Left ventricle myocardium inferior (tissue), 1 donor: ENCODE measurements at regions not wholly inside any gene's neighbourhood (a gene's known extent, or its start where the extent isn't known, plus 50 kb on each side); places are given as distances from the start of the nearest gene placed in this dataset.

ENCODE experiments used
- DNase-seq: peaks from one replicate; pipeline ENCODE4 v3.0.0-alpha.2; 2020
- H3K27ac ChIP-seq: fragments of 200-600 bp; replicated peaks from 2 replicates; pipeline ENCODE4 v1.8.0; 2021
- H3K27me3 ChIP-seq: fragments of 200-600 bp; 2 replicates; pipeline ENCODE4 v1.8.0; 2021; ENCODE audit warnings: low read depth
- H3K36me3 ChIP-seq: fragments of 200-600 bp; 2 replicates; pipeline ENCODE4 v1.8.0; 2021
- H3K4me1 ChIP-seq: fragments of 200-600 bp; 2 replicates; pipeline ENCODE4 v1.8.0; 2021
- H3K4me3 ChIP-seq: fragments of 200-600 bp; 2 replicates; pipeline ENCODE4 v1.8.0; 2021; ENCODE audit warnings: mild to moderate bottlenecking, moderate library complexity
- H3K9me3 ChIP-seq: fragments of 200-600 bp; replicated peaks from 2 replicates; pipeline ENCODE4 v1.8.0; 2021
- intact Hi-C: fragments of 100-400 bp; cut with micrococcal nuclease; formaldehyde crosslinking; loops from one replicate; pipeline ENCODE4 v1.11.0; 2022
- TF ChIP-seq, protein P1 (sequence below): fragments of 200-600 bp; IDR thresholded peaks from 2 replicates; pipeline ENCODE4 v1.8.0; 2021; ENCODE audit warnings: antibody characterized with exemption, mild to moderate bottlenecking, borderline replicate concordance
- donor health status: DM: no; HTN: yes; CAD: no; lungs with severe emphysema.

DNA sequence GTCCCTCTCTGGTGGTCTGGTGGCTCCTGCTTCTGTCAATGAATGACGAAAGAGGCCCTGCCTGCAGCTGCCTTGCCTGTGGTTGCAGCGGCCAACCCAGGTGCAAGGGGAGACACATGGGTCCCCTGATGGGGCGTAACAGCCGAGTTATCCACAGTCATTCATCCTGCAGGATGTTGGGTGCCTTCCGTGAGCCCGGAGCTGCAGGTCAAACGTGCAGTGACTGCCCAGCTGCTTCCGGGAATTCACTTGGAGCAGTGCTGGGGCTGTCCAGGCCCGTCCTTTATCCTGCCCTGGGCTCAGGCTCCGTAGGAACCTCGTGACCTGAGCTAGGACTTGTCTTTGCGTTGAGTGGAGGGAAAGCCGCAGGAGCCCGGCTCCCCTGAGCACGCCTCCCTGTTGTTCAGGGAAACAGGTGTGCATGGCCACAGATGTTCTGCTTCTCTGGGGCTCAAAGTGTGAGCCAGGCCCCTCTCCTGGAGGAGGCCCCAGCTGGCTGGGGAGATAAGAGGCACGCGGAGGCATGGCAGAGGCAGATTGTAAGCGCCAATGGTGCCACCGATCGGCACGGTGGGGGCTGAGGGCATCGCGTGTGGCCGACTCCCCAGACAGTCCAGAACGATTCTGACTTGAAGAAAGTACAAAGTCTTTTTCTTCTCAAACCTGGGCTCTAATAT, 635.4 kb downstream of the BRD1 start:
- intact Hi-C loops: no loop called here
- TF ChIP-seq, protein P1, sequence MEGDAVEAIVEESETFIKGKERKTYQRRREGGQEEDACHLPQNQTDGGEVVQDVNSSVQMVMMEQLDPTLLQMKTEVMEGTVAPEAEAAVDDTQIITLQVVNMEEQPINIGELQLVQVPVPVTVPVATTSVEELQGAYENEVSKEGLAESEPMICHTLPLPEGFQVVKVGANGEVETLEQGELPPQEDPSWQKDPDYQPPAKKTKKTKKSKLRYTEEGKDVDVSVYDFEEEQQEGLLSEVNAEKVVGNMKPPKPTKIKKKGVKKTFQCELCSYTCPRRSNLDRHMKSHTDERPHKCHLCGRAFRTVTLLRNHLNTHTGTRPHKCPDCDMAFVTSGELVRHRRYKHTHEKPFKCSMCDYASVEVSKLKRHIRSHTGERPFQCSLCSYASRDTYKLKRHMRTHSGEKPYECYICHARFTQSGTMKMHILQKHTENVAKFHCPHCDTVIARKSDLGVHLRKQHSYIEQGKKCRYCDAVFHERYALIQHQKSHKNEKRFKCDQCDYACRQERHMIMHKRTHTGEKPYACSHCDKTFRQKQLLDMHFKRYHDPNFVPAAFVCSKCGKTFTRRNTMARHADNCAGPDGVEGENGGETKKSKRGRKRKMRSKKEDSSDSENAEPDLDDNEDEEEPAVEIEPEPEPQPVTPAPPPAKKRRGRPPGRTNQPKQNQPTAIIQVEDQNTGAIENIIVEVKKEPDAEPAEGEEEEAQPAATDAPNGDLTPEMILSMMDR: no peak
- no peak overlapping the region for H3K4me3 ChIP-seq
- H3K4me1 ChIP-seq: peaks cover 15% of the 10 kb centered on the region
- H3K27ac ChIP-seq: no peak overlapping the region
- no peaks in the 10 kb centered on the region for H3K36me3 ChIP-seq
- DNase-seq: no peak
- peaks cover 31% of the 10 kb centered on the region for H3K27me3 ChIP-seq
- no peaks in the 10 kb centered on the region for H3K9me3 ChIP-seq

DNA sequence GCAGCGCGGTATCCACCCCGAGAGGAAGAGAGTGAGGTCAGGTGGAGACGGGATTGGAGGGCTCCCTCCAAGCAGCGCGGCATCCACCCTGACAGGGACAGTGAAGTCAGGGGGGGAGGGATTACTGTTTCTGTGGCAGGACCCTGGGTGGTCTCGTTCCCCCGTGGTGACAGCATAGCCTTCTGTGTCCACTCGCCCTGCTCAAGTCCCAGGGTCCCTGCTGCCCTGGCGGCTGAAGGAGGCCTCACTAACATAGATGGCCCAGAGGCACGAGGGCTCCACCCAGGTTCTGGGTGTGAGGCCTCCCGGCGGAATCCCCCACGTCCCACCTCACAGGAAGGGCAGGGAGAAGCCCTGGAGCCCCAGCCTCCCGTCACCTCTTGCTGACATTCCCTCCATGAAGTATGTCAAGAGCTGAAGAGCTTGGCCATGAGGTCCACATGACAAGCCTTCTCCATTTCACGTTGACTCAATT, 636.1 kb downstream of the BRD1 start:
- no peaks in the 10 kb centered on the region for H3K9me3 ChIP-seq
- no peak overlapping the region for H3K4me3 ChIP-seq
- peaks cover 28% of the 10 kb centered on the region for H3K27me3 ChIP-seq
- no peaks in the 10 kb centered on the region for H3K36me3 ChIP-seq
- H3K4me1 ChIP-seq: peaks cover 15% of the 10 kb centered on the region
- intact Hi-C loops: no loop called here
- TF ChIP-seq, protein P1: no peak
- no peak for DNase-seq
- no peak overlapping the region for H3K27ac ChIP-seq

DNA sequence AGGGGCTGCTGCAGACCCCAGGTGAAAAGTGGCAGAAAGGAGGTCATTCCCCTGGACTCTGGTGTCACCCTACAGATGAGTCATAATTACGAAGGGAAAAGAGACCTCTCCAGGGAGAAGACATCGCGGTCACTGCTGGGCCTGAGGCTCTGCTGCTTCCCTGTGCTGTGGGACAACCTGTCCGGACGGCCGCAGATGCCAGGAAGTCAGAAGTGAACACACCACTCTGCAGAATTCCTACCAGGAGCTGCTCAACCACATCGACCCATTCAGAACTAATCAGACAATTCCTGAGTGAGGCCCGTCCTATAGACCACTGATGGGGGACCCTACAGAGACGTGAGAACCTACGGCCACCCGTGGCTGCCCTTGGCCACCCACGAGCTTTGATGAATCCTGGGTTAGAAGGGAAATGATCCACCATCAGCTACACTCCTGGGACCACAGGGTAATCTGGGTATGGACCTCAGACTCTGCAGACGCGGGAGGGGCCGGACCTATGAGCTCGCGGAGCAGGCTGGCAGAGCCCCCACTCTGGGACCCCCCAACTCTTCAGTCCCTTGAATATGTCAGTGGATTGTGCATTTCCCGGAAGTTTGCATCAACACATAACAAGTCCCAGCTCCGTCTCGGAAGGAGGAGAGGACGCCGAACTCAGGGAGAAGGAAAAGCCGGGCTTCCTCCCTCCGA, 636.7 kb downstream of the BRD1 start:
- TF ChIP-seq, protein P1: no peak
- no peak overlapping the region for H3K4me3 ChIP-seq
- H3K9me3 ChIP-seq: no peaks in the 10 kb centered on the region
- intact Hi-C loops: no loop called here
- DNase-seq: no peak
- peaks cover 15% of the 10 kb centered on the region for H3K4me1 ChIP-seq
- H3K27me3 ChIP-seq: peaks cover 27% of the 10 kb centered on the region
- H3K36me3 ChIP-seq: no peaks in the 10 kb centered on the region
- H3K27ac ChIP-seq: no peak overlapping the region

DNA sequence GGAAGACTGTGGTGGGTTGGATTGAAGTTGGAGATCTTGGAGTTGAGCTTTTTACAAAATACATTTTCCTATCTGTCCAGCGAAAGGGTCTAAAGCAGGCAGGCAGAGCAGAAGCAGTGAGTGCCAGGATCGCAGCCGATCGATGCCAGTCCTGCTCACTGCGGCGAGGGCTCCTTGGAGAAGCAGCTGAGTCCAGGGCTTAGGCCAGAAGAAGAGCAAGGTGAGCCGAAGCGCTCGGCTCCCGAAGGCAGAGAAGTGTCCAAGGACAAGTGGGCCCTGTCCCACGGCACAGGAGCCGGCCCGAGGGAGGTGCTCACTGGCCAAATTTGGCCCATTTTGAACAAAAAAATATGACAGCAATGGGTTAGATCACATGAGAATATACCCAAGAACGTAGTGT, 637.8 kb downstream of the BRD1 start:
- TF ChIP-seq, protein P1: no peak
- Histone ChIP-seq H3K9me3 (no peaks in the 10 kb centered on the region), H3K27ac (no peak overlapping the region), H3K4me3 (no peak overlapping the region), H3K27me3 (peaks cover 37% of the 10 kb centered on the region), H3K4me1 (peaks cover 15% of the 10 kb centered on the region), H3K36me3 (no peaks in the 10 kb centered on the region)
- no peak for DNase-seq
- intact Hi-C loops: no loop called here

DNA sequence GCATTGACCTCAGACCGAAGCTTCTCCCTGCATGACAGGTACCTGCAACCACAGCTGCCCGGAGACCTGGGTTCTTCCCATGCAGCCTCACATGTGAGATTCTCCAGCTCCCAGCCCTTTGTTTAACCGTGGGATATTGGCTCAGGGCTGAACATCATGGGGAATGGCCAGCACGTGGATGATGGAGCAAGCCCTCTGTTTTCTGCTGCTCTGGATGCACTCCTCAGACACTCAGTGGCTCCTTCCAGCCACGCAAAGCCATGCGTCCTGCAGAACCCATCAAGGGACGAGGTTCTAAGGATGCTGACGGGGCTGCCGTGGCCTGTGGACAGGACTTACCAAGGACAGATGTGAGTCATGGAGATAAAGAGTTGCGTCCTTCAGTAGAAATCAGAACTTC, 639.1 kb downstream of the BRD1 start:
- H3K27me3 ChIP-seq: peaks cover 31% of the 10 kb centered on the region

More for the DNA sequence above, 639.1 kb downstream of the BRD1 start:
- H3K36me3 ChIP-seq: no peaks in the 10 kb centered on the region
- peaks cover 15% of the 10 kb centered on the region for H3K4me1 ChIP-seq
- DNase-seq: no peak
- TF ChIP-seq, protein P1: no peak
- no peak overlapping the region for H3K4me3 ChIP-seq
- H3K27ac ChIP-seq: no peak overlapping the region
- H3K9me3 ChIP-seq: no peaks in the 10 kb centered on the region
- intact Hi-C loops: no loop called here
